Psoas muscle (tissue), 7 donors: ENCODE measurements at regions not wholly inside any gene's neighbourhood (a gene's known extent, or its start where the extent isn't known, plus 50 kb on each side); places are given as distances from the start of the nearest gene placed in this dataset.

Source experiments
- ATAC-seq, 4 donors: fragments of 200-7000 bp; cut with Tn5 transposase; one replicate each; pipeline ENCODE4 v1.9.1; 2020; ENCODE audit warnings: moderate library complexity in 3 of 4, mild to moderate bottlenecking in 2 of 4
- DNase-seq, 2 donors: peaks; one replicate each; pipeline ENCODE4 v3.0.0-alpha.2; 2020
- H3K27ac ChIP-seq: fragments of 200-600 bp; one replicate; pipeline ENCODE4 v1.8.0; 2022
- H3K27me3 ChIP-seq, 3 donors: fragments of 200-600 bp in 1 of 3; one replicate each; pipeline versions ENCODE4 v1.6.1 to v1.8.0; 2013 to 2022; ENCODE audit warnings: low read length in 2 of 3, mild to moderate bottlenecking in 2 of 3, moderate library complexity in 1 of 3; ENCODE audit not compliant: insufficient read depth in 3 of 3
- H3K36me3 ChIP-seq, 2 donors: fragments of 200-600 bp in 1 of 2; one replicate each; pipeline versions ENCODE4 v1.6.1 to v1.8.0; 2013 to 2022; ENCODE audit warnings: low read depth in 1 of 2, mild to moderate bottlenecking in 1 of 2, moderate library complexity in 1 of 2; ENCODE audit not compliant: insufficient read depth in 1 of 2
- H3K4me1 ChIP-seq: fragments of 200-600 bp; one replicate; pipeline ENCODE4 v1.8.0; 2022
- H3K4me3 ChIP-seq: fragments of 200-600 bp; one replicate; pipeline ENCODE4 v1.8.0; 2022; ENCODE audit warnings: mild to moderate bottlenecking
- H3K9me3 ChIP-seq: fragments of 200-600 bp; one replicate; pipeline ENCODE4 v1.8.0; 2022
- CTCF ChIP-seq: fragments of 200-600 bp; IDR thresholded peaks from one replicate; pipeline ENCODE4 v1.8.0; 2022; ENCODE audit warnings: antibody characterized with exemption
- WGBS, 3 donors: extraction: QIAGEN DNeasy Blood & Tissue Kit; methylation state at CpG; one replicate each; pipeline versions ENCODE4 v1.1.6 to v1.1.7; 2013; 5-methylcytosine and 5-hydroxymethylcytosine counted together
- intact Hi-C, 2 donors: fragments of 100-400 bp; cut with DNase I; formaldehyde crosslinking; loops; one replicate each; pipeline versions ENCODE4 v1.11.0 to v1.14.2; 2022
- donor health status: healthy with polysubstance abuse.
- donor health status: DM: no; HTN: no; CAD: no; lungs with moderate emphysema.
- donor health status: Bipolar disorder and iron deficiency.
- donor health status: healthy.
- donor health status: DM: yes; HTN: yes; CAD: no.
- donor health status: DM: no; HTN: no; CAD: no.
- donor health status: DM: yes; HTN: yes; CAD: no.

DNA sequence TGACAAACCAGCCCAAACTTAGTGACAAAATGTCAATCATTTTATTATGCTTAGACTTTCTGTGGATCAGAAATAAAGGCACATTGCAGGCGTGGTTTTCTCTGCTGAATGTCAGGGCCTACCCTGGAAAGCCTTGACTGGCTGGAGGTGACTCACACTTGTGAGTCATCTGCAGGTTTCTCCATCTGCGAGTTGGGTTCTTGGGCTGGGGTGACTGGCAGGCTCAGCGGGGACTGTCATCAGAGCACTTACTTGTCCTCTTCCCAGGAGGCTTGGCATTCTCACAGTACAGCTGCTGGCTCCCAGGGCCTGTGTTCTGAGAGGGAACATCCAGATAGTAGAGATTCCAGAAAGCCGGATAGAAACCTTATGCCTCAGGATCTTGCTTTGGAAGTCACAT is 153.8 kb upstream of the AGA start:
- no peaks in the 10 kb centered on the region for H3K27me3 ChIP-seq
- no peaks in the 10 kb centered on the region for H3K4me1 ChIP-seq
- DNase-seq (peak; percentile 29 to 53), ATAC-seq (peak; percentile 69 to 97 (median 88))
- 37 to 58% (median 46%) methylated on average over 4 of the region's 4 CpGs for WGBS, 3 donors
- intact Hi-C loops = no loop called here
- H3K36me3 ChIP-seq = no peaks in the 10 kb centered on the region
- TF ChIP-seq CTCF = no peak
- no peaks in the 10 kb centered on the region for H3K9me3 ChIP-seq
- no peak overlapping the region for H3K27ac ChIP-seq
- no peak overlapping the region for H3K4me3 ChIP-seq

- Histone ChIP-seq H3K4me1 (no peaks in the 10 kb centered on the region), H3K27ac (no peak overlapping the region), H3K9me3 (no peaks in the 10 kb centered on the region), H3K27me3 (no peaks in the 10 kb centered on the region), H3K36me3 (no peaks in the 10 kb centered on the region), H3K4me3 (no peak overlapping the region)
- no peak for ATAC-seq
- DNase-seq = no peak
- intact Hi-C loops = no loop called here
- no peak for TF ChIP-seq CTCF
- WGBS, 3 donors = 78 to 87% (median 84%) methylated on average over 7 of the region's 7 CpGs
These were observed 154.8 kb upstream of the AGA start for GRCh38 chr4:177596991-177597390.

GRCh38 chr4:177605252-177605651 is 163.0 kb upstream of the AGA start:
- H3K27ac ChIP-seq = no peak overlapping the region
- H3K36me3 ChIP-seq = no peaks in the 10 kb centered on the region
- DNase-seq = no peak
- no peaks in the 10 kb centered on the region for H3K27me3 ChIP-seq
- H3K4me1 ChIP-seq = no peaks in the 10 kb centered on the region
- no peak overlapping the region for H3K4me3 ChIP-seq
- H3K9me3 ChIP-seq = no peaks in the 10 kb centered on the region
- WGBS, 3 donors = 53 to 62% (median 56%) methylated on average over 1 of the region's 1 CpG
- intact Hi-C loops = no loop called here
- no peak for TF ChIP-seq CTCF
- no peak for ATAC-seq

DNA sequence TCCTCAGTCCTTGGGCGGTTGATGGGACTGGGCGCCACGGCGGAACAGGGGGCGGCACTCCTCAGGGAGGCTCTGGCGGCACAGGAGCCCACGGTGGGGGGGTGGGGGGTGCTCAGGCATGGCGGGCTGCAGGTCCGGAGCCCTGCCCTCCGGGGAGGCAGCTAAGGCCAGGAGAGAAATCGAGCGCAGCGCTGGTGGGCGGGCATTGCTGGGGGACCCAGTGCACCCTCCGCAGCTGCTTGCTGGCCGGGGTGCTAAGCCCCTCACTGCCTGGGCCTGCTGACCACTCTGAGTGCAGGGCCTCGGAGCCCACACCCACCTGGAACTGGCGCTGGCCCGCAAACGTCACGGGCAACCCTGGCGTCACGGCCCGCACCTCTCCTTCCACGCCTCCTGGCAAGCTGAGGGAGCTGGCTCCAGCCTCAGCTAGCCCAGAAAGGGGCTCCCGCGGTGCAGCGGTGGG is 164.9 kb upstream of the AGA start:
- ATAC-seq (no peak), DNase-seq (no peak)
- no peak overlapping the region for H3K4me3 ChIP-seq
- no peaks in the 10 kb centered on the region for H3K36me3 ChIP-seq
- intact Hi-C loops = no loop called here
- no peak for TF ChIP-seq CTCF
- no peaks in the 10 kb centered on the region for H3K9me3 ChIP-seq
- H3K27ac ChIP-seq = no peak overlapping the region
- no peaks in the 10 kb centered on the region for H3K27me3 ChIP-seq
- no peaks in the 10 kb centered on the region for H3K4me1 ChIP-seq
- 96 to 97% (median 96%) methylated on average over 28 of the region's 28 CpGs for whole genome bisulfite sequencing, 3 donors

DNA sequence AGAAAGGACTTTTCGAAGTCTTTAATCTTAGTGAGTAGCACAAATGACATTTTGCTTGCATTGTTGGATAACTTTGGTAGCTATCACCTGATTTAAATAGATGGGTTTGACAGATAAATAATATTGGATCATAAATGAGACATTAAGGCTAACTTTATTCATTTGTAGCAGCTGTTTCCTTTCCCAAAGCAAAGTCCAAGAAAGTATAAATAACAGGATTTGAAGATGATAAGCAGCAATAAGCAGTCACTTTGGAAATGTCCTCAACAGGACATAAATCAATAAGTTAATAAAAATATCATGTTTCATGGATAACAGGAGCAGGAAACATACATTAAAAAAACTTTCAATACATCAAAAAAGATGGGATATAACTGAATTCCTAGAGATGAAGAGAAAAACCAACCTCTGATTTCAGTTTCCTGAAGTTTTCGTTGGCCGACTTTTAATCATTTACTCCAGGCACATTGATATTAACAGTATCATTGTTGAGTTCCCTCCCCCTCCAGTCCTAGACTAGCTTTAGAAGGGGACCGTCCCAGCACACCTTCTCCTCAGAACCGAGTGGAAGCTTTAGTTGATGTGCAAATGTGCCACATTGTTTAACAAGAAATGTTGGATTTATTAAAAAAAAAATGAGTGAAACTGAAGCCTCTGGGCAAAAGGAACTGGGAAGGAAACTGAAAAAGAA is 169.9 kb upstream of the AGA start:
- DNase-seq = no peak
- no peaks in the 10 kb centered on the region for H3K36me3 ChIP-seq
- H3K4me3 ChIP-seq = no peak overlapping the region
- intact Hi-C loops = no loop called here
- no peak for ATAC-seq
- H3K27ac ChIP-seq = no peak overlapping the region
- no peaks in the 10 kb centered on the region for H3K27me3 ChIP-seq
- WGBS, 3 donors = 66 to 74% (median 72%) methylated on average over 5 of the region's 5 CpGs
- no peak for TF ChIP-seq CTCF
- no peaks in the 10 kb centered on the region for H3K4me1 ChIP-seq
- H3K9me3 ChIP-seq = no peaks in the 10 kb centered on the region
